GM21381 (cell line): ENCODE measurements at regions not wholly inside any gene's neighbourhood (a gene's known extent, or its start where the extent isn't known, plus 50 kb on each side); places are given as distances from the start of the nearest gene placed in this dataset.
"Not testable (repeated sequence)": the region's sequence is repeated elsewhere in the genome, so short reads cannot be mapped to it uniquely, and the experiment has no call there.

Source experiments
- ATAC-seq: cut with Tn5 transposase; IDR thresholded peaks from one replicate; pipeline ENCODE4 v1.9.1; 2021; ENCODE audit warnings: mild to moderate bottlenecking, moderate library complexity; ENCODE audit not compliant: unreplicated experiment

- ATAC-seq: no peak
These were observed 303.0 kb upstream of the TMEM132C start for GRCh38 chr12:127963933-127964332.

GRCh38 chr12:127964717-127965116, 302.3 kb upstream of the TMEM132C start:
- ATAC-seq: no peak

GRCh38 chr12:127966331-127966730, 300.6 kb upstream of the TMEM132C start:
- no peak for ATAC-seq

GRCh38 chr12:127970491-127970890, 296.5 kb upstream of the TMEM132C start:
- ATAC-seq: no peak

GRCh38 chr12:127980585-127980984, 286.4 kb upstream of the TMEM132C start:
- ATAC-seq: no peak

GRCh38 chr12:127981875-127982274, 285.1 kb upstream of the TMEM132C start:
- ATAC-seq: no peak

- not testable (repeated sequence) for ATAC-seq
These were observed 283.7 kb upstream of the TMEM132C start for GRCh38 chr12:127983213-127983791.

GRCh38 chr12:127984386-127985055, 282.4 kb upstream of the TMEM132C start:
- no peak for ATAC-seq

GRCh38 chr12:127987199-127987901, 279.6 kb upstream of the TMEM132C start:
- ATAC-seq: no peak

GRCh38 chr12:127991485-127991884, 275.5 kb upstream of the TMEM132C start:
- ATAC-seq: no peak

- ATAC-seq: no peak
These were observed 268.0 kb upstream of the TMEM132C start for GRCh38 chr12:127998988-127999387.

- ATAC-seq: no peak
These were observed 262.5 kb upstream of the TMEM132C start for GRCh38 chr12:128004383-128004938.

- ATAC-seq: no peak
These were observed 259.7 kb upstream of the TMEM132C start for GRCh38 chr12:128007250-128007649.

- ATAC-seq: no peak
These were observed 258.6 kb upstream of the TMEM132C start for GRCh38 chr12:128008341-128008740.

GRCh38 chr12:128009108-128009507, 257.9 kb upstream of the TMEM132C start:
- no peak for ATAC-seq

- ATAC-seq: no peak
These were observed 254.9 kb upstream of the TMEM132C start for GRCh38 chr12:128012110-128012509.

GRCh38 chr12:128015276-128015675, 251.7 kb upstream of the TMEM132C start:
- no peak for ATAC-seq

- no peak for ATAC-seq
These were observed 248.9 kb upstream of the TMEM132C start for GRCh38 chr12:128018067-128018466.

GRCh38 chr12:128019996-128020544, 246.9 kb upstream of the TMEM132C start:
- no peak for ATAC-seq

- ATAC-seq: no peak
These were observed 245.4 kb upstream of the TMEM132C start for GRCh38 chr12:128021561-128021960.

GRCh38 chr12:128025589-128026245, 241.3 kb upstream of the TMEM132C start:
- no peak for ATAC-seq
